ENCODE measurements at regions not wholly inside any gene's neighbourhood (a gene's known extent, or its start where the extent isn't known, plus 50 kb on each side); places are given as distances from the start of the nearest gene placed in this dataset.

DNA sequence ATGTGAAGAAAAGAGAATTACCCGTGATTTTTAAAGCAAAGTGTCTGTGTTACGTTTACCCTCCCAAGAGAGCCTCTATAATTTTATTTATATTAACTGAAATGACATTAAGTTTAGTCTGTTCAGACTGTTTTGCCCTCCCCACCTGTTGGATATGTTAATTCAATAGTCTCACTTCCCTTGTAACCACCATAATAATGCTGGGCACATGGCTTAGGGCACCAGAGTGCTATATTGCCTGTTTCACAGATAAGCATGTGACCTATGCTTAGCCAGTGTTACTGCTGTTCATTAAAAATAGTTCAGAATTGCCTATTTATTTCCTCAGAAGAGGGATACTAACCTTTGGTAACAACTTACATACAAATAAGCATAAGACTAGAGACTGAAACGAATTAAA is 446.2 kb downstream of the FAT4 start:
- Histone ChIP-seq H3K36me3 (no peaks in the 10 kb centered on the region), H3K27me3 (no peaks in the 10 kb centered on the region), H3K9me3 (no peaks in the 10 kb centered on the region), H3K4me3 (no peak overlapping the region), H3K27ac (no peak overlapping the region), H3K4me1 (no peaks in the 10 kb centered on the region)
- TF ChIP-seq, protein P1, sequence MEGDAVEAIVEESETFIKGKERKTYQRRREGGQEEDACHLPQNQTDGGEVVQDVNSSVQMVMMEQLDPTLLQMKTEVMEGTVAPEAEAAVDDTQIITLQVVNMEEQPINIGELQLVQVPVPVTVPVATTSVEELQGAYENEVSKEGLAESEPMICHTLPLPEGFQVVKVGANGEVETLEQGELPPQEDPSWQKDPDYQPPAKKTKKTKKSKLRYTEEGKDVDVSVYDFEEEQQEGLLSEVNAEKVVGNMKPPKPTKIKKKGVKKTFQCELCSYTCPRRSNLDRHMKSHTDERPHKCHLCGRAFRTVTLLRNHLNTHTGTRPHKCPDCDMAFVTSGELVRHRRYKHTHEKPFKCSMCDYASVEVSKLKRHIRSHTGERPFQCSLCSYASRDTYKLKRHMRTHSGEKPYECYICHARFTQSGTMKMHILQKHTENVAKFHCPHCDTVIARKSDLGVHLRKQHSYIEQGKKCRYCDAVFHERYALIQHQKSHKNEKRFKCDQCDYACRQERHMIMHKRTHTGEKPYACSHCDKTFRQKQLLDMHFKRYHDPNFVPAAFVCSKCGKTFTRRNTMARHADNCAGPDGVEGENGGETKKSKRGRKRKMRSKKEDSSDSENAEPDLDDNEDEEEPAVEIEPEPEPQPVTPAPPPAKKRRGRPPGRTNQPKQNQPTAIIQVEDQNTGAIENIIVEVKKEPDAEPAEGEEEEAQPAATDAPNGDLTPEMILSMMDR (IDR thresholded peaks at IDR 0.05 in 4 of 5, conservative IDR thresholded peaks at IDR 0.05 in 1 of 5): no peak
- DNase-seq (no peak), ATAC-seq (no peak)
- intact Hi-C loops (cut with DNase I; ENCODE audit: low total_unique reads): no loop called here
- in situ Hi-C loops (cut with MboI; ENCODE audit: low sequenced_read_pairs in 4 of 4): no loop called here

GRCh38 chr4:125762537-125762936 is 447.8 kb downstream of the FAT4 start:
- no peaks in the 10 kb centered on the region for H3K27me3 ChIP-seq
- no peaks in the 10 kb centered on the region for H3K36me3 ChIP-seq
- H3K27ac ChIP-seq: no peak overlapping the region
- H3K4me1 ChIP-seq: no peaks in the 10 kb centered on the region
- DNase-seq (no peak), ATAC-seq (no peak)
- H3K9me3 ChIP-seq: no peaks in the 10 kb centered on the region
- intact Hi-C loops (cut with DNase I; ENCODE audit: low total_unique reads) (no loop called here), in situ Hi-C loops (cut with MboI; ENCODE audit: low sequenced_read_pairs in 4 of 4) (no loop called here)
- no peak overlapping the region for H3K4me3 ChIP-seq
- TF ChIP-seq, protein P1 (IDR thresholded peaks at IDR 0.05 in 4 of 5, conservative IDR thresholded peaks at IDR 0.05 in 1 of 5): no peak
- no peak for TF ChIP-seq POLR2A (IDR thresholded peaks at IDR 0.05)

DNA sequence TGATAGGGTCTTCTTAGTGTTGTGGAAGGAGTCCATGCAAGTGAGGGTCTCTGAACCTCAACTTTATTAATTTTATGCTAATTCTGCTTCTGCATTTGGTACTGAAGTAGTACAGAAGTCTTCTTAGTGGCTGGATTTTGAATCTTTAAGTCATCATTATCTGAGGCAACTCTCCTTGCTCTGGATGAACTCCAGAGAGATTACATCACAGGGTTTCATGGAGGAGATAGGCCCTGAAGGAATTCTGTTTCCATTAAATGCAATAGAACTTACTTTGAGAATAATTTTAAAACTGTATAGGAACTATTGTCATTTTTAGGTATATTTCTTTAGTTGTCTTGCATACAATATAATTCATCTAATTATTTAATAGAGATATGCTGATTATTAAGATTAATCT is 451.2 kb downstream of the FAT4 start:
- intact Hi-C loops (cut with DNase I; ENCODE audit: low total_unique reads): no loop called here
- no peak overlapping the region for H3K27ac ChIP-seq
- no peaks in the 10 kb centered on the region for H3K4me1 ChIP-seq
- no peaks in the 10 kb centered on the region for H3K36me3 ChIP-seq
- H3K4me3 ChIP-seq: no peak overlapping the region
- ATAC-seq (no peak), DNase-seq (no peak)
- no peaks in the 10 kb centered on the region for H3K27me3 ChIP-seq
- in situ Hi-C loops (cut with MboI; ENCODE audit: low sequenced_read_pairs in 4 of 4): no loop called here
- H3K9me3 ChIP-seq: no peaks in the 10 kb centered on the region
- TF ChIP-seq, protein P1 (IDR thresholded peaks at IDR 0.05 in 4 of 5, conservative IDR thresholded peaks at IDR 0.05 in 1 of 5): no peak
- no peak for TF ChIP-seq POLR2A (IDR thresholded peaks at IDR 0.05)

GRCh38 chr4:125770814-125771398 is 456.2 kb downstream of the FAT4 start:
- no peak overlapping the region for H3K4me3 ChIP-seq
- in situ Hi-C loops (cut with MboI; ENCODE audit: low sequenced_read_pairs in 4 of 4): no loop called here

More at GRCh38 chr4:125770814-125771398, 456.2 kb downstream of the FAT4 start:
- H3K4me1 ChIP-seq: no peaks in the 10 kb centered on the region
- no peaks in the 10 kb centered on the region for H3K9me3 ChIP-seq
- H3K36me3 ChIP-seq: no peaks in the 10 kb centered on the region
- no peak overlapping the region for H3K27ac ChIP-seq
- H3K27me3 ChIP-seq: no peaks in the 10 kb centered on the region
- TF ChIP-seq POLR2A (IDR thresholded peaks at IDR 0.05): no peak
- TF ChIP-seq, protein P1 (IDR thresholded peaks at IDR 0.05 in 4 of 5, conservative IDR thresholded peaks at IDR 0.05 in 1 of 5): no peak
- no peak for ATAC-seq
- intact Hi-C loops (cut with DNase I; ENCODE audit: low total_unique reads): no loop called here
- DNase-seq: no peak
